ENCODE measurements at regions not wholly inside any gene's neighbourhood (a gene's known extent, or its start where the extent isn't known, plus 50 kb on each side); places are given as distances from the start of the nearest gene placed in this dataset.

- TF ChIP-seq GLIS3 (CRISPR knock-in tag; IDR thresholded peaks at IDR 0.05) (no peak), CSDC2 (CRISPR knock-in tag; IDR thresholded peaks at IDR 0.05) (no peak), TCF4 (CRISPR knock-in tag; IDR thresholded peaks at IDR 0.05; ENCODE audit: borderline replicate concordance) (no peak), PATZ1 (CRISPR knock-in tag; IDR thresholded peaks at IDR 0.05; ENCODE audit: borderline replicate concordance) (no peak)
Measured at GRCh38 chr16:5873221-5873620, 775.6 kb upstream of the EEF2KMT start.

Data from SK-N-SH treated with all-trans-retinoic acid at 6 μM for 48 hours (cell line).